NT2/D1 (cell line): ENCODE measurements at regions not wholly inside any gene's neighbourhood (a gene's known extent, or its start where the extent isn't known, plus 50 kb on each side); places are given as distances from the start of the nearest gene placed in this dataset.

Source experiments
- DNase-seq: peaks from one replicate; pipeline ENCODE4 v3.0.0-alpha.2; 2011; ENCODE audit warnings: low read depth, low spot score
- H3K27me3 ChIP-seq: 2 replicates; pipeline ENCODE4 v1.6.0; 2011; ENCODE audit warnings: mild to moderate bottlenecking; ENCODE audit not compliant: insufficient read length, insufficient read depth
- H3K36me3 ChIP-seq: 2 replicates; pipeline ENCODE4 v1.6.1; 2011; ENCODE audit warnings: mild to moderate bottlenecking, low read length, mixed read lengths; ENCODE audit not compliant: insufficient read depth, insufficient read length
- H3K4me1 ChIP-seq: 2 replicates; pipeline ENCODE4 v1.5.1; 2011; ENCODE audit not compliant: insufficient read depth, insufficient read length
- H3K4me3 ChIP-seq: 2 replicates; pipeline ENCODE4 v1.5.1; 2011; ENCODE audit warnings: low read depth; ENCODE audit not compliant: insufficient read length
- H3K9ac ChIP-seq: 2 replicates; pipeline ENCODE4 v1.6.0; 2011; ENCODE audit warnings: low read depth; ENCODE audit not compliant: insufficient read length
- H3K9me3 ChIP-seq: 2 replicates; pipeline ENCODE4 v1.5.1; 2011; ENCODE audit warnings: mild to moderate bottlenecking, low read length; ENCODE audit not compliant: insufficient read depth
- SUZ12 ChIP-seq: IDR thresholded peaks from 2 replicates; pipeline ENCODE4 v1.6.1; 2011; ENCODE audit not compliant: insufficient read length, insufficient read depth; ENCODE audit errors: extremely low read depth
- YY1 ChIP-seq: IDR thresholded peaks from 2 replicates; pipeline ENCODE4 v1.6.1; 2011; ENCODE audit not compliant: insufficient read length, insufficient read depth
- ZNF274 ChIP-seq: IDR thresholded peaks from 2 replicates; pipeline ENCODE4 v1.6.1; 2011; ENCODE audit warnings: mild to moderate bottlenecking, low read depth, low read length

DNA sequence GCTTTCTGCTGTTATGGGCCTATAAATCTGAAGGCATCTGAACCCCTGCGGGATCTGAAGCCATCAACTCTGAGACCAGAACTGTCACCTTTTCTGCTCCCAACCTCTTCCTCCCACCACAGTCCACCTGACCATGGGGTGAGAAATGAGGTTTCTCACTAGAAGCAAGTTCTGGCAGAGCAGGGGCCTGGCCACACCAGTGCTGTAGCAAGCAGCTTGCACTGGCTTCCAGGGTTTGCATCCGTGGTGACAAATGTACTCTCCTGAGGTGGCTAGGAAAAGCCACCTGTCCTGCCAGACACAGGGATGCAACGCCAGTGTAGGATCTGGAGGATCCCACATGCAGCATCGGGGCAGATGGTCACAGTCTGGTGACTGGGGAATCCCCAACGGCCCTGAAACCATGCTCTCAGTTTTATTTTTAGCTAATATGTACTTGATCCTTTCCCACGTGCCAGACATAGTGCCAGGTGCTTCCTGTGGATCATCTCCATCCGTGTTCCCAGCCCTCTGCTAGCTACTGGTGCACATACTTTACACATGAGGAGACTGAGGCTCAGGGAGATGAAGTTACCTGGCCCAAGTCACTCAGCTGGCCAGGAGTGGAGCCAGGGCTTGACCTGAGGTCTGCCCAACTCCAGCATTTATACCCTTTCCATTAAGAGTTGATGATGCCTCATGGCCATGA is 122.1 kb upstream of the SPACA1 start:
- no peak overlapping the region for H3K4me3 ChIP-seq
- H3K4me1 ChIP-seq, result peaks cover 2% of the 10 kb centered on the region
- H3K36me3 ChIP-seq, result no peaks in the 10 kb centered on the region
- TF ChIP-seq YY1, result no peak
- TF ChIP-seq SUZ12, result no peak
- TF ChIP-seq ZNF274, result no peak
- DNase-seq, result no peak
- H3K27me3 ChIP-seq, result no peaks in the 10 kb centered on the region
- H3K9ac ChIP-seq, result no peak overlapping the region
- no peaks in the 10 kb centered on the region for H3K9me3 ChIP-seq

DNA sequence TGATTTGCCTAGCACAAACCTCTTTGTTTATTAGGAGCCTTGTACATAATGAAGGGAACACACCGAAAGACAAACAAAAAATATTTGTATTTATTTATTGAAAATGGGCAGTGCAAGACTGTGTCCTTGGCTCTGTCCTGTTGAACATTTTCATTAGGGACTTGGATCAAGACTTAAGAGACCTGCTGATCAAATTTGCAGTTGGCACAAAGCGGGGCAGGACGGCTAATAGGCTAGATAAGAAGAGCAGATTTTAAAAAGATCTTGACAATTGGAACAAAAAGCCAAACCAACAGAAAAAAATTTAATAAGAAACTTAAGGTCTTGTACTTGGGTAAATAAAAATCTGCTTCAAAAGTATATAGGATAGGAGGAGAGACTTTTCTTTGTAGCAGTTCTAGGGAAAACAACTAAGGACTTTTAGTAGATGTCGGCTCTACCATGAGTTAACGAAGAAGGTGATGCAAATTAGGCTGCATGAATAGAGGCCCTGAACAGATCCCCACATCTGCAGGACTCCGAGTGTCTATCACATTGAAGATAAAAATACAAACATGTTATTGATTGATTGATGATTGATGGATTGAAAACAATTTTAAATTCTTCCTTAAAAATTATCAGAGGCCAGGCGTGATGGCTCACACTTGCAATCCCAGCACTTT is 124.1 kb upstream of the SPACA1 start:
- no peaks in the 10 kb centered on the region for H3K9me3 ChIP-seq
- TF ChIP-seq ZNF274, result no peak
- no peak for TF ChIP-seq YY1
- TF ChIP-seq SUZ12, result no peak
- H3K9ac ChIP-seq, result no peak overlapping the region
- no peaks in the 10 kb centered on the region for H3K27me3 ChIP-seq
- no peaks in the 10 kb centered on the region for H3K36me3 ChIP-seq
- DNase-seq, result no peak
- H3K4me3 ChIP-seq, result no peak overlapping the region
- no peaks in the 10 kb centered on the region for H3K4me1 ChIP-seq

DNA sequence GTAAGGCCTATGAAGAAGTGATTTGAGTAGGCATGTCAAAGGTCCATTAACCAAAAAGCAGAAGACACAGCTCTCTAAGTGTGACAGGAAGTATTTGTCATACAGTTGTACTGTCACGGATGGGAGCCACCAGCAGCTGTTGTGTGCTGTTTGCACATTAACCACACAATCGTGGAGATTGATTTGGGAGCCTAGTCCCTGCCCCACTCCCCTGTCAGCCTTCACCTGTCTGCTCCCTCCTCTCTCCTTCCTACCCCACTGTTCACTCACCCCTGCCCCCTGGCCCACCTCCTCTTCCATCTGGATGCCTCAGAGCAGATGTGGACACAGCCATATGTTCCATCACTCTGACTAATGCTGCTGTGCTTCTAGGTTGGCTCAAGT is 124.7 kb upstream of the SPACA1 start:
- H3K36me3 ChIP-seq, result no peaks in the 10 kb centered on the region
- H3K9me3 ChIP-seq, result no peaks in the 10 kb centered on the region
- H3K4me3 ChIP-seq, result no peak overlapping the region
- TF ChIP-seq ZNF274 (no peak), SUZ12 (no peak), YY1 (no peak)
- DNase-seq, result no peak
- no peaks in the 10 kb centered on the region for H3K4me1 ChIP-seq
- H3K27me3 ChIP-seq, result no peaks in the 10 kb centered on the region
- no peak overlapping the region for H3K9ac ChIP-seq

DNA sequence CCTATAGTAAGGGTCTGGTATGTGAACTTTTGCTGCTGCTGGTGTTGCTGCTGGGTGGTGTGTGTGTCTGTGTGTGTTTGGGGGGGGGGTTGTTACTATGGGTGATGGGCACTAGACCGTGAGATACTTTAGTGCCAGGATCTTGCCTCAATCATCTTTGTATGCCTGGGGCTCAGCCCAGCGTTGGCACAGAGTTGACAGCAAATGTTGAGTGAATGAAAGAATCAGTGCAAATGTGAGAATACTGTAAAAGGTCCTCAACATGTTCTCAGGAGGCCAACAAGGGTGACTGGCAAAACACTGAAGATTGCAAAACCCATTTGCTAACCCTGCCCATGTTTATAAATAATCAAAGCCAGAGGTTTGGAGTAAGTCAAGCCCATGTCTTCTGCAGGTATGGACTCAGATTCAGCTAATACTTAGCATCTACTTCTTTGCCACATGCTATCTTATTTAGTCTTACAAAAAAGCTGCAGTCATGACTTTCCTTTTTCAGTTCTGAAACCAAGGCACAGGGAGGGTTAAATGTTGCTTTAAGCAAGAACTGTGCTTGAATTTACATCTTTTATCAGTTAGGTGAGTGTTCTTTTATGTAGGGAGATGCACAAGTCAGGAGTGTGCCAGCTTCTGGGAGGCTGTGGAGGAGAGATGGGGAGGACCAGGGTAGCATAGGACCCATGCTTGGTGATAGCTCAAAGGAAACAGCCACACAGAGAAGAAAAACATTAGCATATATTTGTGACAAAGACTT is 125.3 kb upstream of the SPACA1 start:
- no peak overlapping the region for H3K9ac ChIP-seq
- no peaks in the 10 kb centered on the region for H3K4me1 ChIP-seq
- no peaks in the 10 kb centered on the region for H3K9me3 ChIP-seq
- TF ChIP-seq SUZ12, result no peak
- TF ChIP-seq ZNF274, result no peak
- no peak for TF ChIP-seq YY1
- no peak for DNase-seq
- no peaks in the 10 kb centered on the region for H3K27me3 ChIP-seq
- H3K36me3 ChIP-seq, result no peaks in the 10 kb centered on the region
- H3K4me3 ChIP-seq, result no peak overlapping the region

DNA sequence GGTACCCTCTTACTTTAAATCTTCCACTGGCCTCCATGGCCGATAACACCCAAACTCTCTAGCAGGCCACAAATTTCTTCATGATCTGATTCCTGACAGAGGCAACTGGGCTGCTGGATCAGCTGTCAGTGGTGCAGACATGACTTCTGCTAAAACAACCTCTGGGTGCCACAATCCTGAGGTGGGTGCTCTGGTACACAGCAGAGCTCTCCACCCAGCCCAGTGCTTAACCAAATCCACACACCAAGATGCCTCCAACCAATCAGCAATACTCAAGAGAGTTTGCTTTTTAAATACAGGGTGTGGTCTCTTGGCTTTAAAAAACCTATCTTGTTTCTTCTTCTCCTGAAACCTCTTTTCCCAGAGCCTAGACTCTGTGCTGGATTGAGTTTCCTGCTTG is 126.6 kb upstream of the SPACA1 start:
- Histone ChIP-seq H3K4me1 (no peaks in the 10 kb centered on the region), H3K4me3 (no peak overlapping the region), H3K27me3 (no peaks in the 10 kb centered on the region), H3K9ac (no peak overlapping the region), H3K9me3 (peaks cover 8% of the 10 kb centered on the region; the same call in 1 of the 2 replicates), H3K36me3 (no peaks in the 10 kb centered on the region)
- TF ChIP-seq ZNF274, result no peak
- no peak for TF ChIP-seq YY1
- no peak for TF ChIP-seq SUZ12
- DNase-seq, result no peak

DNA sequence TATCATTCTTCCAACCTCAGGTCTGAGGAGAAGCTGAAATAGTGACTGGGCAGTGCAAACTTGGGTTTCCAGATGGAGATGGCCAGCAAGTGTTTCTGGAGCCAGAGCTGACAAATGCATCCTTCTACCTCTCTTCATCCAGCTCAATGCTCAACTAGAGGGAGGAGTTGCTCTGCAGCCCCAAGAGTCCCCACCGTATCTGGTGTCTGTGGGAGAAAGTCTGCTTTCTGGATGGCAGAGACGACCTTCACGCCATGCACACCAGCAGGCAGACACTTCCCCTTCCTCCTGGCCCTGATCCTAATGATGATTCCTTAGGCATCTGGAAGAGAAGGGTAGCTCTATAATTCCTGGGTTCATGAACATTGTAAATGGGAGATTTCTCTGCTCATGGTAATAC is 127.4 kb upstream of the SPACA1 start:
- Histone ChIP-seq H3K9ac (no peak overlapping the region), H3K9me3 (peaks cover 11% of the 10 kb centered on the region; the same call in 1 of the 2 replicates), H3K4me3 (no peak overlapping the region), H3K36me3 (no peaks in the 10 kb centered on the region), H3K4me1 (no peaks in the 10 kb centered on the region), H3K27me3 (no peaks in the 10 kb centered on the region)
- TF ChIP-seq YY1 (no peak), SUZ12 (no peak), ZNF274 (no peak)
- no peak for DNase-seq

DNA sequence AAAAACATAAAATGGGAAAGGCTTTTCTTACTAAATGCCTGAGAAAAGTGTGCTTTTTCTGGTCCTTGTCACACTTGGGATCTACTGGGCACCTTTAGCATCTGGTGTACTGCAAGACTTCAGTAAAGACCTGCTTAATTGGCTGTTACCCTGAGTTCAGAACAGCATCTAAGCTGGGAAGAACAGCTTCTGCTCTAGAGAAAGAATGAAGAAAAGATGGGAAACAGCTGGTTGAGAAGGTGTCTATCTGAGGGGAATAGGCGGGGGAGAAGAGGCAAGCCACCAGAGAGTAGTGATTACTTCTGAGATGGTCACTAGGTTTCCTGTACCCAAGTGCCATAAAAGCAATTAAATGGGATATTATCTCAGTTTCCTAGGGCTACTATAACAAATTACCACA is 128.2 kb upstream of the SPACA1 start:
- Histone ChIP-seq H3K9ac (no peak overlapping the region), H3K4me1 (no peaks in the 10 kb centered on the region), H3K4me3 (no peak overlapping the region)

More for the DNA sequence above, 128.2 kb upstream of the SPACA1 start:
- DNase-seq, result no peak
- no peaks in the 10 kb centered on the region for H3K36me3 ChIP-seq
- TF ChIP-seq SUZ12 (no peak), YY1 (no peak), ZNF274 (no peak)
- H3K9me3 ChIP-seq, result peaks cover 11% of the 10 kb centered on the region; the same call in 1 of the 2 replicates
- H3K27me3 ChIP-seq, result no peaks in the 10 kb centered on the region
